ENCODE measurements at regions not wholly inside any gene's neighbourhood (a gene's known extent, or its start where the extent isn't known, plus 50 kb on each side); places are given as distances from the start of the nearest gene placed in this dataset.
A peak's percentile ranks its signal among the peaks of the same experiment; 100 is the strongest.

GRCh38 chr17:6304894-6305612 is 129.9 kb downstream of the AIPL1 start:
- no TSS peak for BruUV-seq (replicated peaks)
- CTCF ChIA-PET (ENCODE audit: low intra/inter-chr PET ratio): no interaction called here
- Histone ChIP-seq H3K27me3 (ENCODE audit: control insufficient read depth in 2 of 2, insufficient read depth in 2 of 2, low read length in 2 of 2) (no peaks in the 10 kb centered on the region), H3K36me3 (ENCODE audit: control insufficient read depth, insufficient read depth, low read length) (no peaks in the 10 kb centered on the region), H3K4me1 (replicated peaks in 1 of 2; ENCODE audit: control insufficient read depth in 2 of 2, insufficient read depth in 2 of 2, low read length in 2 of 2) (no peaks in the 10 kb centered on the region), H3K9me1 (ENCODE audit: control insufficient read depth, insufficient read depth, low read length) (no peaks in the 10 kb centered on the region), H2AFZ (ENCODE audit: low read depth, low read length) (no peak overlapping the region), H3K79me2 (ENCODE audit: control insufficient read depth, insufficient read depth, low read length) (no peaks in the 10 kb centered on the region), H3K9me3 (replicated peaks; ENCODE audit: control insufficient read depth, insufficient read depth, low read depth, low read length) (no peaks in the 10 kb centered on the region), H3K27ac (ENCODE audit: extremely low read depth, low read depth, low read length) (no peak overlapping the region), H3K4me3 (no peak overlapping the region), H3K4me2 (ENCODE audit: insufficient read depth, low read length) (no peak overlapping the region), H4K20me1 (replicated peaks; ENCODE audit: control insufficient read depth, insufficient read depth, low read length) (0 out of 2 replicates have a peak, but pooled peaks cover 4% of the 10 kb centered on the region), H3K9ac (ENCODE audit: insufficient read depth in 1 of 2, low read depth in 2 of 2, low read length in 2 of 2) (no peak overlapping the region)
- POLR2A ChIA-PET: no interaction called here
- TF ChIP-seq DIDO1 (tag; IDR thresholded peaks at IDR 0.05; ENCODE audit: low read depth) (no peak), ZNF134 (CRISPR knock-in tag; conservative IDR thresholded peaks at IDR 0.05) (peak; percentile 84)
- DNase-seq (ENCODE audit: extremely low read depth in 1 of 4, low spot score in 3 of 4) (no peak), ATAC-seq (no peak), FAIRE-seq (no peak)
- in situ Hi-C loops (cut with MboI) (no loop called here), intact Hi-C loops (cut with micrococcal nuclease) (no loop called here)
- 0% methylated on average over 3 of the region's 3 CpGs for WGBS (ENCODE audit: insufficient coverage, low coverage, missing lambda C conversion rate)

- no TSS peak for BruUV-seq (replicated peaks)
- H3K4me3 ChIP-seq: no peak overlapping the region
- no peak for ATAC-seq
- POLR2A ChIA-PET: no interaction called here
- CTCF ChIA-PET (ENCODE audit: low intra/inter-chr PET ratio): no interaction called here
- H3K4me2 ChIP-seq (ENCODE audit: insufficient read depth, low read length): no peak overlapping the region
- no peaks in the 10 kb centered on the region for H3K4me1 ChIP-seq (replicated peaks in 1 of 2; ENCODE audit: control insufficient read depth in 2 of 2, insufficient read depth in 2 of 2, low read length in 2 of 2)
- H3K36me3 ChIP-seq (ENCODE audit: control insufficient read depth, insufficient read depth, low read length): no peaks in the 10 kb centered on the region
- no peaks in the 10 kb centered on the region for H3K9me3 ChIP-seq (replicated peaks; ENCODE audit: control insufficient read depth, insufficient read depth, low read depth, low read length)
- 0% methylated on average over 5 of the region's 5 CpGs for WGBS (ENCODE audit: insufficient coverage, low coverage, missing lambda C conversion rate)
- intact Hi-C loops (cut with micrococcal nuclease): no loop called here
- no peaks in the 10 kb centered on the region for H3K27me3 ChIP-seq (ENCODE audit: control insufficient read depth in 2 of 2, insufficient read depth in 2 of 2, low read length in 2 of 2)
- DNase-seq (ENCODE audit: extremely low read depth in 1 of 4, low spot score in 3 of 4): peak in 2 of 4 experiments; percentile 17 to 21
- H4K20me1 ChIP-seq (replicated peaks; ENCODE audit: control insufficient read depth, insufficient read depth, low read length): 0 out of 2 replicates have a peak, but pooled peaks cover 4% of the 10 kb centered on the region
- no peak overlapping the region for H3K9ac ChIP-seq (ENCODE audit: insufficient read depth in 1 of 2, low read depth in 2 of 2, low read length in 2 of 2)
- FAIRE-seq: no peak
- H2AFZ ChIP-seq (ENCODE audit: low read depth, low read length): no peak overlapping the region
- H3K79me2 ChIP-seq (ENCODE audit: control insufficient read depth, insufficient read depth, low read length): no peaks in the 10 kb centered on the region
- in situ Hi-C loops (cut with MboI): no loop called here
- H3K27ac ChIP-seq (ENCODE audit: extremely low read depth, low read depth, low read length): no peak overlapping the region
- H3K9me1 ChIP-seq (ENCODE audit: control insufficient read depth, insufficient read depth, low read length): no peaks in the 10 kb centered on the region
- TF ChIP-seq BCL6 (CRISPR knock-in tag; IDR thresholded peaks at IDR 0.05) (no peak), EHMT2 (IDR thresholded peaks at IDR 0.05) (peak; percentile 96), REST (IDR thresholded peaks at IDR 0.05; ENCODE audit: borderline replicate concordance) (peak; percentile 98), REST (CRISPR knock-in tag; IDR thresholded peaks at IDR 0.05; ENCODE audit: low read depth) (peak; percentile 92), MIER1 (IDR thresholded peaks at IDR 0.05; ENCODE audit: low read depth) (peak; percentile 88)
Measured at GRCh38 chr17:6303664-6304063, 131.3 kb downstream of the AIPL1 start.

Measured in K562 (cell line).